ENCODE measurements at regions not wholly inside any gene's neighbourhood (a gene's known extent, or its start where the extent isn't known, plus 50 kb on each side); places are given as distances from the start of the nearest gene placed in this dataset.

- TF ChIP-seq CTCF (IDR thresholded peaks at IDR 0.05; ENCODE audit: borderline replicate concordance, extremely low read depth, low read length, poor library complexity, severe bottlenecking) (no peak), EZH2 (IDR thresholded peaks at IDR 0.05; ENCODE audit: borderline replicate concordance, low read depth, low read length, severe bottlenecking) (no peak)
Measured at GRCh38 chr5:141786700-141787099, 91.5 kb downstream of the PCDH1 start.

Measured in DND-41 (cell line).